SU-DHL-6 (cell line): ENCODE measurements at regions not wholly inside any gene's neighbourhood (a gene's known extent, or its start where the extent isn't known, plus 50 kb on each side); places are given as distances from the start of the nearest gene placed in this dataset.

Experiments
- CTCF ChIP-seq: fragments of 200-600 bp; sonication (generic); IDR thresholded peaks from one replicate; pipeline ENCODE4 v1.5.1; 2017; ENCODE audit warnings: antibody characterized with exemption, mild to moderate bottlenecking, low read length, moderate library complexity; ENCODE audit not compliant: insufficient read depth, poor library complexity, severe bottlenecking
- EZH2phosphoT487 ChIP-seq: fragments of 200-600 bp; sonication (generic), shearing (Covaris generic); conservative IDR thresholded peaks from 2 replicates; pipeline ENCODE4 v1.6.1; 2018; ENCODE audit warnings: mild to moderate bottlenecking, antibody characterized with exemption, low read length, moderate library complexity, mixed read lengths

DNA sequence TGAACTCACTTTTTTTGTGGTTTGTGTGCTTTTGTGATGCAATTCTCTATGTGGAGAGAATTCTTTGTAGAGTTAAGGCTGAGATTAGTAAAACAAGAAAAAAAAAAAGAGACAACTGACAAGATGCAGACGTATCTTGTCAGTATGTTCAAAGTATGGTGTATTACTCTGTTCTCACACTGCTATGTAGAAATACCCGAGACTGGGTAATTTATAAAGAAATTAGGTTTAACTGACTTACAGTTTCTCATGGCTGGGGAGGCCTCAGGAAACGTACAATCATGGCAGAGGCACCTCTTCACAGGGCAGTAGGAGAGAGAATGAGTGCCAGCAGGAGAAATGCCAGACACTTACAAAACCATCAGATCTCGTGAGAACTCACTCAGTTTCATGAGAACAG is 475.2 kb upstream of the CDH18 start:
- TF ChIP-seq CTCF: no peak
- no peak for TF ChIP-seq EZH2phosphoT487
